Cardiac muscle cell (in vitro differentiated cells and primary cell): ENCODE measurements at regions not wholly inside any gene's neighbourhood (a gene's known extent, or its start where the extent isn't known, plus 50 kb on each side); places are given as distances from the start of the nearest gene placed in this dataset.
"Not testable (repeated sequence)": the region's sequence is repeated elsewhere in the genome, so short reads cannot be mapped to it uniquely, and the experiment has no call there.

Experiments
- DNase-seq, 2 donors: peaks; one replicate each; pipeline versions ENCODE4 v3.0.0 to v3.0.0-alpha.2; 2010 to 2017; ENCODE audit warnings: low read depth in 1 of 2, low spot score in 1 of 2
- H3K27ac ChIP-seq: fragments of 200-600 bp; sonication (generic); 2 replicates; pipeline ENCODE4 v1.5.1; 2016
- H3K27me3 ChIP-seq: fragments of 200-600 bp; sonication (generic); 2 replicates; pipeline ENCODE4 v1.6.0; 2016; ENCODE audit warnings: control low read depth
- H3K36me3 ChIP-seq: fragments of 200-600 bp; sonication (generic); 2 replicates; pipeline ENCODE4 v1.5.1; 2016; ENCODE audit warnings: control low read depth
- H3K4me1 ChIP-seq: fragments of 200-600 bp; sonication (generic); 2 replicates; pipeline ENCODE4 v1.8.1; 2017; ENCODE audit warnings: low read depth, mild to moderate bottlenecking, mixed run types
- H3K4me3 ChIP-seq: fragments of 200-600 bp; sonication (generic); 2 replicates; pipeline ENCODE4 v1.5.1; 2016; ENCODE audit warnings: mild to moderate bottlenecking
- H3K9me3 ChIP-seq: fragments of 200-600 bp; sonication (generic); 2 replicates; pipeline ENCODE4 v1.5.1; 2017; ENCODE audit warnings: low read depth, mild to moderate bottlenecking, control low read depth
- TF ChIP-seq, protein P1 (sequence below): IDR thresholded peaks from 2 replicates; pipeline ENCODE4 v1.5.1; 2012; ENCODE audit warnings: low read depth, mild to moderate bottlenecking, low read length

- no peaks in the 10 kb centered on the region for H3K9me3 ChIP-seq
- TF ChIP-seq, protein P1, sequence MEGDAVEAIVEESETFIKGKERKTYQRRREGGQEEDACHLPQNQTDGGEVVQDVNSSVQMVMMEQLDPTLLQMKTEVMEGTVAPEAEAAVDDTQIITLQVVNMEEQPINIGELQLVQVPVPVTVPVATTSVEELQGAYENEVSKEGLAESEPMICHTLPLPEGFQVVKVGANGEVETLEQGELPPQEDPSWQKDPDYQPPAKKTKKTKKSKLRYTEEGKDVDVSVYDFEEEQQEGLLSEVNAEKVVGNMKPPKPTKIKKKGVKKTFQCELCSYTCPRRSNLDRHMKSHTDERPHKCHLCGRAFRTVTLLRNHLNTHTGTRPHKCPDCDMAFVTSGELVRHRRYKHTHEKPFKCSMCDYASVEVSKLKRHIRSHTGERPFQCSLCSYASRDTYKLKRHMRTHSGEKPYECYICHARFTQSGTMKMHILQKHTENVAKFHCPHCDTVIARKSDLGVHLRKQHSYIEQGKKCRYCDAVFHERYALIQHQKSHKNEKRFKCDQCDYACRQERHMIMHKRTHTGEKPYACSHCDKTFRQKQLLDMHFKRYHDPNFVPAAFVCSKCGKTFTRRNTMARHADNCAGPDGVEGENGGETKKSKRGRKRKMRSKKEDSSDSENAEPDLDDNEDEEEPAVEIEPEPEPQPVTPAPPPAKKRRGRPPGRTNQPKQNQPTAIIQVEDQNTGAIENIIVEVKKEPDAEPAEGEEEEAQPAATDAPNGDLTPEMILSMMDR = no peak
- no peak overlapping the region for H3K4me3 ChIP-seq
- no peaks in the 10 kb centered on the region for H3K27me3 ChIP-seq
- DNase-seq = no peak
- H3K27ac ChIP-seq = peak overlapping the region; percentile 92
- peaks cover 11% of the 10 kb centered on the region for H3K4me1 ChIP-seq
- no peaks in the 10 kb centered on the region for H3K36me3 ChIP-seq
These were observed 61.7 kb upstream of the ATF7IP2 start for GRCh38 chr16:10324210-10324609.

GRCh38 chr16:10325783-10326543 is 59.9 kb upstream of the ATF7IP2 start:
- no peaks in the 10 kb centered on the region for H3K9me3 ChIP-seq
- TF ChIP-seq, protein P1 = no peak

DNA sequence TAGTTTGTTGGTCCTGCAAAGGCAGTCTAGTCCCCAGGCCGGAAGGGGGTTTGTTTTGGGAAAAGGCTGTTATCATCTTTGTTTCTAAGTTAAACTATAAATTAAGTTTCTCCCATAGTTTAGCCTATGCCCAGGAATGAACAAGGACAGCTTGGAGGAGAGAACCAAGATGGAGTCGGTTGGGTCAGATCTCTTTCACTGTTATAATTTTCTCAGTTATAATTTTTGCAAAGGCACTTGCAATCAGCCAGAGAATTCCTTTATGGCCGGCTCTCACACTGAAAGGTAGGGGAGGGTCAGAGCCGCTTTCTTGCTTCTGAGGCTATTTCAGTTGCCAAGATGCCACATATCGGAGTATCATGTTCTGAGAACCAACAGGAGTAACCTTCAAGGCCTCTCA is 59.2 kb upstream of the ATF7IP2 start:
- DNase-seq = no peak
- TF ChIP-seq, protein P1 = no peak
- H3K27me3 ChIP-seq = no peaks in the 10 kb centered on the region
- peaks cover 11% of the 10 kb centered on the region for H3K4me1 ChIP-seq
- H3K27ac ChIP-seq = no peak overlapping the region
- no peak overlapping the region for H3K4me3 ChIP-seq
- H3K9me3 ChIP-seq = no peaks in the 10 kb centered on the region
- H3K36me3 ChIP-seq = no peaks in the 10 kb centered on the region

More at GRCh38 chr16:10325783-10326543, 59.9 kb upstream of the ATF7IP2 start:
- no peaks in the 10 kb centered on the region for H3K36me3 ChIP-seq
- no peak overlapping the region for H3K4me3 ChIP-seq
- no peaks in the 10 kb centered on the region for H3K27me3 ChIP-seq
- no peak overlapping the region for H3K27ac ChIP-seq
- DNase-seq = peak in 1 of 2 donors; percentile 32
- H3K4me1 ChIP-seq = peaks cover 11% of the 10 kb centered on the region

- peak in 1 of 2 donors; percentile 83 for DNase-seq
These were observed 57.6 kb upstream of the ATF7IP2 start for GRCh38 chr16:10328291-10328690.

GRCh38 chr16:10332241-10332640 is 53.6 kb upstream of the ATF7IP2 start:
- Histone ChIP-seq H3K4me3 (no peak overlapping the region), H3K9me3 (no peaks in the 10 kb centered on the region), H3K36me3 (no peaks in the 10 kb centered on the region), H3K27ac (peak overlapping the region; percentile 91), H3K4me1 (peaks cover 10% of the 10 kb centered on the region), H3K27me3 (no peaks in the 10 kb centered on the region)
- DNase-seq = peak in 1 of 2 donors; percentile 75
- TF ChIP-seq, protein P1 = no peak

More at GRCh38 chr16:10328291-10328690, 57.6 kb upstream of the ATF7IP2 start:
- H3K36me3 ChIP-seq, H3K27me3 ChIP-seq, H3K27ac ChIP-seq, H3K9me3 ChIP-seq, H3K4me3 ChIP-seq: not testable (repeated sequence)
- H3K4me1 ChIP-seq = peaks cover 13% of the 10 kb centered on the region

GRCh38 chr16:10332775-10333174 is 53.1 kb upstream of the ATF7IP2 start:
- peaks cover 10% of the 10 kb centered on the region for H3K4me1 ChIP-seq
- H3K9me3 ChIP-seq = no peaks in the 10 kb centered on the region
- no peak overlapping the region for H3K4me3 ChIP-seq
- DNase-seq = no peak
- no peaks in the 10 kb centered on the region for H3K27me3 ChIP-seq
- TF ChIP-seq, protein P1 = no peak
- no peaks in the 10 kb centered on the region for H3K36me3 ChIP-seq
- H3K27ac ChIP-seq = peak overlapping the region; percentile 91
